ENCODE measurements at regions not wholly inside any gene's neighbourhood (a gene's known extent, or its start where the extent isn't known, plus 50 kb on each side); places are given as distances from the start of the nearest gene placed in this dataset.

DNA sequence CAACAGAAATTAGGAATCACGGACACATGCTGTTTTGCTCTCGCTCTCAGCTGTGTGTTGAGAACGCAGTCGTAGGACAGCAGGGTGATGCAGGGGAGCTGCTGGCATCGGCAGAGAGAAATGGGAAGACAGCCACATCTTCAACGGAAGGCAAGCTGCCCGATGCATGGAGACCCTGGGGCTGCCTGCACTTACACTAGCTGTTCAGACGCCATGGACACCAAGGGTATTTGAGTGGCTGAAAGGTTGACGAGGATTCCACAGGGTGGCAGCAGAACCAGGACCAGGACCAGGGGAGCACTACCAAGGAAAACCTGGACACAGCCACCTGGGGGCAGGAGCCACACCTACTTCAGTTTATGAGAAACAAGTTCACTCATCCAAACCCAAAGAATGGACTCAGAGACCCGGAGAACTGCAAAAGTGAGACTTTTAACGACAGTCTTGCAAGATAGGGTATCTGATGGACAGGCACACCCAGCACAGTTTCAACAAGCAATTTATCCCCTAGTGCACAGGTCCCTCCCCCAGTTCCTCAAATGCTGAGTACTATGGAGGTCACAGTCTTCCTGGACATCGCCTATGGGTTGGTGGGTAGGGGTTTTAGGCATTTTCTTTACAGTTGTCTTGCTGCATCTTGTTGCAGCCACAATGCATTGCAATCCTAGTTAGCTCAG lies 56.3 kb upstream of the ENTPD6 start:
- Histone ChIP-seq H3K27me3 (ENCODE audit: control insufficient read depth, insufficient read depth, low read length) (peaks cover 15% of the 10 kb centered on the region), H3K9ac (ENCODE audit: insufficient read depth, low read length) (no peak overlapping the region)

DNA sequence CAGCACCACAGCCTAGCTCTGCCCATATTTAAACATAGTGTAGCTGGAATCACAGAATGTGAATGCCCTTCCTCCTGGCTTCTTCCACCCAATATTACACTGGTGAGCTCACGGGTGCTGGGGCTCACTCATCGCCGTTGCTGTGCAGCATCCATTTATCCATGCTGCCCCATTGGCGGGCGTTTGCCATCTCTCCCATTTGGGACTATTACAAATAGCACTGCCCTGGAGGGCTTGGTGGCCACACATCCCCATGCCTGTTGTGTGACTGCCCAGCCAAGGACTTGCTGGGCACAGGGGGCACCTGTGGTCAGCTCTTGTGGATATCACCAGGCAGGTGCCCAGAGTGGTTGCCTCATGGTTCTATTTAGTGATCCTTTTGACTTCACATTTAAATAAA lies 54.5 kb upstream of the ENTPD6 start:
- H4K20me1 ChIP-seq (ENCODE audit: control insufficient read depth, extremely low read depth, insufficient read depth, low read length) = no peaks in the 10 kb centered on the region
- H3K9ac ChIP-seq (ENCODE audit: insufficient read depth, low read length) = no peak overlapping the region
- H3K4me3 ChIP-seq (replicated peaks in 1 of 4; ENCODE audit: control extremely low read depth in 1 of 4, insufficient read depth in 1 of 4, low read depth in 3 of 4, low read length in 4 of 4) = no peak overlapping the region
- no peak for DNase-seq (ENCODE audit: low read depth in 2 of 2)
- H3K4me2 ChIP-seq (ENCODE audit: extremely low read depth, insufficient read depth, low read length) = no peak overlapping the region
- H3K4me1 ChIP-seq (ENCODE audit: control insufficient read depth, extremely low read depth, insufficient read depth, low read length) = peaks cover 11% of the 10 kb centered on the region
- H3K27me3 ChIP-seq (ENCODE audit: control insufficient read depth, insufficient read depth, low read length) = peaks cover 26% of the 10 kb centered on the region
- H3K36me3 ChIP-seq (ENCODE audit: control insufficient read depth, insufficient read depth, low read length) = no peaks in the 10 kb centered on the region
- H2AFZ ChIP-seq (ENCODE audit: low read length) = no peak overlapping the region
- no peak for TF ChIP-seq EZH2 (IDR thresholded peaks at IDR 0.05; ENCODE audit: low read length, missing control alignments)
- TF ChIP-seq, protein P1, sequence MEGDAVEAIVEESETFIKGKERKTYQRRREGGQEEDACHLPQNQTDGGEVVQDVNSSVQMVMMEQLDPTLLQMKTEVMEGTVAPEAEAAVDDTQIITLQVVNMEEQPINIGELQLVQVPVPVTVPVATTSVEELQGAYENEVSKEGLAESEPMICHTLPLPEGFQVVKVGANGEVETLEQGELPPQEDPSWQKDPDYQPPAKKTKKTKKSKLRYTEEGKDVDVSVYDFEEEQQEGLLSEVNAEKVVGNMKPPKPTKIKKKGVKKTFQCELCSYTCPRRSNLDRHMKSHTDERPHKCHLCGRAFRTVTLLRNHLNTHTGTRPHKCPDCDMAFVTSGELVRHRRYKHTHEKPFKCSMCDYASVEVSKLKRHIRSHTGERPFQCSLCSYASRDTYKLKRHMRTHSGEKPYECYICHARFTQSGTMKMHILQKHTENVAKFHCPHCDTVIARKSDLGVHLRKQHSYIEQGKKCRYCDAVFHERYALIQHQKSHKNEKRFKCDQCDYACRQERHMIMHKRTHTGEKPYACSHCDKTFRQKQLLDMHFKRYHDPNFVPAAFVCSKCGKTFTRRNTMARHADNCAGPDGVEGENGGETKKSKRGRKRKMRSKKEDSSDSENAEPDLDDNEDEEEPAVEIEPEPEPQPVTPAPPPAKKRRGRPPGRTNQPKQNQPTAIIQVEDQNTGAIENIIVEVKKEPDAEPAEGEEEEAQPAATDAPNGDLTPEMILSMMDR (conservative IDR thresholded peaks at IDR 0.05 in 1 of 2, IDR thresholded peaks at IDR 0.05 in 1 of 2; ENCODE audit: low read depth in 1 of 2, low read length in 2 of 2) = no peak
- H3K9me3 ChIP-seq (ENCODE audit: control insufficient read depth, insufficient read depth, low read depth, low read length) = no peaks in the 10 kb centered on the region
- no peak overlapping the region for H3K27ac ChIP-seq (ENCODE audit: insufficient read depth, low read length)
- no peaks in the 10 kb centered on the region for H3K79me2 ChIP-seq (ENCODE audit: control insufficient read depth, insufficient read depth, low read length)

More for the DNA sequence above, 56.3 kb upstream of the ENTPD6 start:
- H2AFZ ChIP-seq (ENCODE audit: low read length) = no peak overlapping the region
- no peak overlapping the region for H3K27ac ChIP-seq (ENCODE audit: insufficient read depth, low read length)
- H3K4me2 ChIP-seq (ENCODE audit: extremely low read depth, insufficient read depth, low read length) = no peak overlapping the region
- TF ChIP-seq, protein P1 (conservative IDR thresholded peaks at IDR 0.05 in 1 of 2, IDR thresholded peaks at IDR 0.05 in 1 of 2; ENCODE audit: low read depth in 1 of 2, low read length in 2 of 2) = no peak
- TF ChIP-seq EZH2 (IDR thresholded peaks at IDR 0.05; ENCODE audit: low read length, missing control alignments) = no peak
- H4K20me1 ChIP-seq (ENCODE audit: control insufficient read depth, extremely low read depth, insufficient read depth, low read length) = no peaks in the 10 kb centered on the region
- no peak for DNase-seq (ENCODE audit: low read depth in 2 of 2)
- no peaks in the 10 kb centered on the region for H3K36me3 ChIP-seq (ENCODE audit: control insufficient read depth, insufficient read depth, low read length)
- H3K9me3 ChIP-seq (ENCODE audit: control insufficient read depth, insufficient read depth, low read depth, low read length) = no peaks in the 10 kb centered on the region
- H3K4me3 ChIP-seq (replicated peaks in 1 of 4; ENCODE audit: control extremely low read depth in 1 of 4, insufficient read depth in 1 of 4, low read depth in 3 of 4, low read length in 4 of 4) = no peak overlapping the region
- peaks cover 13% of the 10 kb centered on the region for H3K4me1 ChIP-seq (ENCODE audit: control insufficient read depth, extremely low read depth, insufficient read depth, low read length)
- no peaks in the 10 kb centered on the region for H3K79me2 ChIP-seq (ENCODE audit: control insufficient read depth, insufficient read depth, low read length)

DNA sequence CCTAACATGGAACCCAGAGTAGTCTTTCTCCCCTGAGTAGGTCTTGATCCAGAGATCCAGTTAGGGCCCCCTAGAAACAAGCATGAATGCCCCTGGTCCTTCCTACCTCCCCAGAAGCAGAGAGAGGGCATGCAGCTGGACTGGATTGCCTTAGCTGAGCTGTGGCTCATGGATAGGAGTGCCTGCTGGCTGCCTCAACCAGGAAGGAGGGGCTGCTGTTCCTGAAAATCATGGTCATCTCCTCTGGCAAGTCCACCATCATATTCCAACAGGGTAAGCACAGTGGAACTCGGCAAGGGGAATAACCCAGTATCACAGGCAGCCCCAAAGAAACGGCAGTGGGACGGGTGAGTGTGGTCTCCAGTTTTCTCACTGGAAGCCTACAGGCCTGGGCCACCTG lies 53.1 kb upstream of the ENTPD6 start:
- Histone ChIP-seq H3K36me3 (ENCODE audit: control insufficient read depth, insufficient read depth, low read length) (no peaks in the 10 kb centered on the region), H4K20me1 (ENCODE audit: control insufficient read depth, extremely low read depth, insufficient read depth, low read length) (no peaks in the 10 kb centered on the region), H3K27me3 (ENCODE audit: control insufficient read depth, insufficient read depth, low read length) (peaks cover 31% of the 10 kb centered on the region), H3K27ac (ENCODE audit: insufficient read depth, low read length) (no peak overlapping the region), H3K9me3 (ENCODE audit: control insufficient read depth, insufficient read depth, low read depth, low read length) (no peaks in the 10 kb centered on the region), H2AFZ (ENCODE audit: low read length) (no peak overlapping the region), H3K9ac (ENCODE audit: insufficient read depth, low read length) (no peak overlapping the region), H3K4me1 (ENCODE audit: control insufficient read depth, extremely low read depth, insufficient read depth, low read length) (peaks cover 2% of the 10 kb centered on the region), H3K4me3 (replicated peaks in 1 of 4; ENCODE audit: control extremely low read depth in 1 of 4, insufficient read depth in 1 of 4, low read depth in 3 of 4, low read length in 4 of 4) (no peak overlapping the region), H3K79me2 (ENCODE audit: control insufficient read depth, insufficient read depth, low read length) (no peaks in the 10 kb centered on the region), H3K4me2 (ENCODE audit: extremely low read depth, insufficient read depth, low read length) (no peak overlapping the region)
- no peak for DNase-seq (ENCODE audit: low read depth in 2 of 2)
- TF ChIP-seq, protein P1 (conservative IDR thresholded peaks at IDR 0.05 in 1 of 2, IDR thresholded peaks at IDR 0.05 in 1 of 2; ENCODE audit: low read depth in 1 of 2, low read length in 2 of 2) = no peak
- TF ChIP-seq EZH2 (IDR thresholded peaks at IDR 0.05; ENCODE audit: low read length, missing control alignments) = no peak

All from fibroblast of lung (primary cell).